IMR-90 (cell line): ENCODE measurements at regions not wholly inside any gene's neighbourhood (a gene's known extent, or its start where the extent isn't known, plus 50 kb on each side); places are given as distances from the start of the nearest gene placed in this dataset.

ENCODE experiments used
- MXI1 ChIP-seq: IDR thresholded peaks from 2 replicates; pipeline ENCODE4 v1.6.1; 2012; ENCODE audit warnings: low read depth, mild to moderate bottlenecking, low read length, moderate library complexity, borderline replicate concordance
- SMC3 ChIP-seq: fragments of 150-350 bp; IDR thresholded peaks from 2 replicates; pipeline ENCODE4 v1.6.1; 2016; ENCODE audit warnings: low read depth, mild to moderate bottlenecking, antibody characterized with exemption, low read length, moderate library complexity
- TF ChIP-seq, protein P1 (sequence below): conservative IDR thresholded peaks from 2 replicates; pipeline ENCODE4 v1.5.1; 2012; ENCODE audit warnings: mild to moderate bottlenecking, low read depth, low read length, improper control_type of control experiment

DNA sequence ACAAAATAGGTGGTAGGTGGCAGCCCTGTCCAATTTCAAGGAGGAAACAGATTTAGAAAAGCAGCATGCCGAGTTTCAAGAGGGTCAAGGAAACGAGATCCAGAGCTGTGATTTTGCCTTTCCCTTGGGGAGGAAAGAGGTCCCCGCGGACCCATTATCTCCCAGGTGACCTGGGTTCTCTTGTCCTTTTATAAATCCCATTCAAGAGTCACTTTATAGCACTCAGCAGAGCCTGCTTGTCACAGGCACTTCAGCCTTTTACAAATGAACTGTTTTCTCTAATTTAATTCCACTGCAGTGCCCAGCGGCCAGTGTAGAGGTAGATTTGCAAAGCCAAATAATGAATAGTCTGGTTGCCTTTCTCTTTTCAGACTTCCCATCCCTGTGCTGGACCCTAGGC lies 99.9 kb downstream of the CD47 start:
- TF ChIP-seq, protein P1, sequence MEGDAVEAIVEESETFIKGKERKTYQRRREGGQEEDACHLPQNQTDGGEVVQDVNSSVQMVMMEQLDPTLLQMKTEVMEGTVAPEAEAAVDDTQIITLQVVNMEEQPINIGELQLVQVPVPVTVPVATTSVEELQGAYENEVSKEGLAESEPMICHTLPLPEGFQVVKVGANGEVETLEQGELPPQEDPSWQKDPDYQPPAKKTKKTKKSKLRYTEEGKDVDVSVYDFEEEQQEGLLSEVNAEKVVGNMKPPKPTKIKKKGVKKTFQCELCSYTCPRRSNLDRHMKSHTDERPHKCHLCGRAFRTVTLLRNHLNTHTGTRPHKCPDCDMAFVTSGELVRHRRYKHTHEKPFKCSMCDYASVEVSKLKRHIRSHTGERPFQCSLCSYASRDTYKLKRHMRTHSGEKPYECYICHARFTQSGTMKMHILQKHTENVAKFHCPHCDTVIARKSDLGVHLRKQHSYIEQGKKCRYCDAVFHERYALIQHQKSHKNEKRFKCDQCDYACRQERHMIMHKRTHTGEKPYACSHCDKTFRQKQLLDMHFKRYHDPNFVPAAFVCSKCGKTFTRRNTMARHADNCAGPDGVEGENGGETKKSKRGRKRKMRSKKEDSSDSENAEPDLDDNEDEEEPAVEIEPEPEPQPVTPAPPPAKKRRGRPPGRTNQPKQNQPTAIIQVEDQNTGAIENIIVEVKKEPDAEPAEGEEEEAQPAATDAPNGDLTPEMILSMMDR = no peak
- TF ChIP-seq MXI1 (no peak), SMC3 (no peak)
